ENCODE measurements at regions not wholly inside any gene's neighbourhood (a gene's known extent, or its start where the extent isn't known, plus 50 kb on each side); places are given as distances from the start of the nearest gene placed in this dataset.

- DNase-seq: no peak
These were observed 128.1 kb upstream of the BOD1 start for GRCh38 chr5:173744551-173744950.

DNA sequence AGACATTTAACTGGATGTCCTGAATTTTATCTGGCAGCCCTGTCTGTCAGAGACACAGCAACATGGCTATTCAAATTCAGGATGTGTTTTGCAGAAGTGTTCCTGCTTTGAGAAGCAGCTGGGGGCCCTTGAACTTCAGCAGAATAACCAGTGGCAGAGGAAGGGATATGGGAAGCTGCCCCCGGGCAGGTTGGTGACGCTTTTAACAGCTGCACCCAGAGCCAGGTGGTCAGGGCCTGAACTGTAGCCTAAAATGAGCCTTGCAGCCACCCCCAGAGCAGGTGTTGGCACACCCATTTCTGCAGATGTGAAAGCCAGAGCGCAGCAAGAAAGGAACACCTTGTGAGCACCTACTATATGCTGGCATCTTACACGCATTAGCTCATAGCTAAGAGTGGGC, 128.7 kb upstream of the BOD1 start:
- no peak for DNase-seq

- DNase-seq: no peak
These were observed 129.1 kb upstream of the BOD1 start for GRCh38 chr5:173745557-173745956.

DNA sequence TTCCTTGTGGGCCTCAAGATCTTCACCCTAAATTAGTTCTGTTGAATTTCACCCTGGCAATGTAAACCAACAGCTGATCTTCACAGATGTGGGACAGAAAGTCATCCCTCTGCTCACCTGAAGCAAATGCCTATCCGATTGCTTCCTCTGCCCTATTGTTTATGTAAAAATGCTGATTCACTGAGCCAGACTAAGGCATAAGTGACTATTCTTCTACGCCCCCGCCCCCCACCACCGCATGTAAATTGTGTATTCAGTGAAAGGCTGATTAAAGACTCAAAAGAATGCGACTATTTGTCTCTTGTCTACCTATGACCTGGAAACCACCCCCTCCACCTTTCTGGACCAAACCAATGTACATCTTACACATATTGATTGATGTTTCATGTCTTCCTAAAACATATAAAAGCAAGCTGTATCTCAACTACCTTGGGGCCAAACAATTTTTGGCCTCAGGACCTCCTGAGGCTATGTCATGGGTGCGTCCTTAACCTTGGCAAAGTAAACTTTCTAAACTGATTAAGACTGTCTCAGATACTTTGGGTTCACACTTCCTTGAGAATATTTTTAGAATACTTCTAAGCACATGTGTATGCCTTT, 129.7 kb upstream of the BOD1 start:
- DNase-seq: no peak

DNA sequence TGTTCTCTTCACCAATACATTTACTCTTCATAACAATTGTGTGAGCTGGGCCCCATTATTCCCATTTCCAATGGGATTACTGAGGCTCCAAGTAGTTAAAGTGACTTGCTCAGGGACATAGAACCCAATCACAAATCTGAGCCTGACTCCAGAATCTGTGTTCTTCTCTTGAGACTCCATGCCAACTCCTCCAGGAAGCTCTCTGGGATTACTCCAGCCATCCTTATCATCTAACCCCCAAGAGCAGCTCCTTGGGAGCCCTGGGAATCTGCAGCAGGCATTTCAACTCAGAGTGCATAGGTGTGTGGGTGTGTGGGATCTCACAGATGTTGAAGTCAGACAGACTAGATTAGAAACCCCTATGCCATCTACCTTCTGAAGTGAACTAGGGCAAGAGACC, 131.4 kb upstream of the BOD1 start:
- no peak for DNase-seq

DNA sequence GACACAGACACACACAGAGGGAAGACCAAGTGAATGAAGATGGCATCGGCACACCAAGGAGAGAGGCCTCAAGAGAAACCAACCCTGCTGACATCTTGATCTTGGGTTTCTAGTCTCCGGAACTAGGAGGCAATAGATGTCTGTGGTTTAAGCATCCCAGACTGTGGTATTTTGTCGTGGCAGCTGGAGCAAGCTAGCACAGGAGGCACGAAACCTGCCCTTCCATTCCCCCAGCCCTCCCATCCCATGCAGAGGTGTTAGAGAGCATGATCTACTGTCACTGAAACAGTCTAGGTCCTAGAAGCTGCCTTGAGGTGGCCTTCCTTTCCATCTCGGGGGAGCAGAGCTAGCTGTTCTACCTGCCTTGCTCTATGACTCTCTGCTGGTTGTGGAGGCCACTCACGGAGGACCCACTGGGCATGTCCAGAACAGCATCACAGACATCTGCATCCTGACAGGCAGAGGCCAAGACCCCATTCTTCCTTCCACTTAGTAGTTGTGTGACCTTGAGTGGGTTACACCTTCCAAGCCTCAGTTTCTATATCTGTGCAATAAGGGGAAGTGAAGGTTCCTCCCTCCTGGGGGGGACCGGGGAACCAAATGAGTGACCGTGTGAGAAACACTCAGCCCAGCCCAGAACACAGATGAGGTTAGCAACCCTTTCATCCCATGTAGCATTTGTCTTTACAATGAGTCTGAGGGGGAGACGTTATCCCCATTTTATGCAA, 134.3 kb upstream of the BOD1 start:
- no peak for DNase-seq

- DNase-seq: no peak
These were observed 134.8 kb upstream of the BOD1 start for GRCh38 chr5:173751266-173751600.

DNA sequence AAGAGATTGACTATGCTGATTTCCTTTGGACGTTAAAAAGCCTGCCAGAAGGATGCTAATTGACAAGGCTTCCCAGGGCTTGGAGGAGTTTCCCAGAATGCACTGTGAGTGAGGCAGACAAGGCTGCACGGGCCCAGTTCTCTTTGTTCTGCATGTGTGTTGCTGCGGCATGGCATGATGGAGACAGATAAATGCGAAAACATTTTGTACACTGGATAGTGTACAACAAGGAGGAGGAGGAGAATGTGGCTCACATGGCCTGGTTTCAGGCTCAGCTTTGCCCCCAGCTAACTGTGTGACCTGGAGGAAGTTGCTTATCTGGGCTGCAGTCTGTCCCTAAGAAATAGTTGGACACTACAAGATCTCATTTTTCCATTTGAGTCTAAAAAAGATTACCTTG, 135.5 kb upstream of the CPEB4 start:
- no peak for DNase-seq

DNA sequence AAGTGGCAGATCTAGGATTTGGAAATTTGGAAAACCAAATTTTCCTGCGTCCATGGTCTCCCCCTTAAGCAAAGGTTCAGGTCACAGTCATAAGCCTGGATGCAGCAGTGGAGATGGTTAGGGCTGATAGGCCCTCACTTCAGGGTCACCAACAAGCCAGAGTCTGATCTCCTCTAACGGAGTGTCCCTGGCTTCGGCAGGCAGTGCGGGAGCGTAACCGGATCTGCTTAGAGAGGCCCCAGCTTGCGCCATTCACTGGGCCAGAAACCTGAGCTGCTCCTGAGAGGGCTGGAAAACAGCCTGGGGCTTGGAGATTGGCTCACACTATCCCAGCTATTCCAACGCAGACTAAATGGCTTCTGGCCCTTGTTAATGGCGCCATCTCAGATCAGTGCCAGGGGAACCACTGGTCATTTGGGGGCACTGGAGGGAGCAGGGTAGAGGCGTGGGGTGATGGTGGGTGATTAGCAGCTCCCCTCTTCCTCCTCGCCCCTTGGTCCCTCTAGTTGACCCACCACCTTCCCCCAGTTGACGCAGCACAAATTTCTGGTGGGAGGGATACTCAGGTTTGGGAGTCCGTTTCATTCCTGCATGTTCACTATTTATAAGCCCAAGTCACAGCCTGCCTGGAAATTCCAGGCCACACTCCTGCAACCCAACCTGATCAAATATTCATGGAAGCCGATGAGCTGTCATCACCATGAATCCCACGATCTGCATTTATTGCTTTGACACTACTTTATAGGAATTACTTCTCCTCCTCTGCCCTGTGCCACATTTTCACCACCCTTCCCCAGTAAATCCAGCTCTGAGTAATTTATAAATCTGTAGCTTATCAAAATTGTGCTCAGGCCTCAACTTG, 134.6 kb upstream of the CPEB4 start:
- DNase-seq: no peak

GRCh38 chr5:173755319-173755718, 132.8 kb upstream of the CPEB4 start:
- no peak for DNase-seq

DNA sequence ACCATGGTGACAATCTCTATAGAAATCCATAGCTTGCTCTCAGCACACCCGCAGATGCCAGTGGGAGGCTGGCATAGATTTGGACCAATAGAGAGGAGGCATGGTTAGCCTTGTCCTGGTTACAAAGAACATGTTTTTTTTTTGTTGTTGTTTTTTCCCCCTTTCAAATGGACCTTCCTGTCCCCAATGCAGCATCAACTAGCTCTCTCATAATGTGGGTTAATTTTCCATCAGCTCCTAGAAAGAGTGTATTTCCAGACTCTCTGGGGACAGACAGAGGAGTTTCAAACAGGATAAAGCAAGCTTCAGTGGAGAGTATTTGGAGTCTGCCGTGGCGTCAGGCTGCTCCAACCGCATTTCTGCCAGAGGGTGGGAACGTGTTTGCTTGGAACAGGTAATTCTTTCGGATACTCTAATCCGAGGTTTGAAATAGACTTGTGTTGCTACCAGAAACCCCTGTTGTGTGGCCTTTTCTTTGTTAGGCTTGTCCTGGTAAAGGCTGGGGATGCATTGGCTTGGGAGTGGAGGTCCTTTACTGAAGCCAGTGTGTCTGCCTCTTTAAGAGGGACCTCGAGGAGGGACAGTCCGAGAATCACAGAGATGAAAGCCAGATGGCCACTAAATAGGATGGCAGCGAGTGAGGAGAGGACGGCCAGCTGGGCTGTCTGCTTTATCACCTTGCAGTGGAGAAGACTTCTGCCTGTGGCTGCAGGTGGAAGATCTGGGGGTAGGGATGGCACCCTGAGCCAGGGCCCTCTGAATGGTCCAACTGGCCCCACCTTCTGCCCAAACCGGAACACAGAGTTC, 130.5 kb upstream of the CPEB4 start:
- no peak for DNase-seq

GRCh38 chr5:173758676-173759075, 129.5 kb upstream of the CPEB4 start:
- no peak for DNase-seq

DNA sequence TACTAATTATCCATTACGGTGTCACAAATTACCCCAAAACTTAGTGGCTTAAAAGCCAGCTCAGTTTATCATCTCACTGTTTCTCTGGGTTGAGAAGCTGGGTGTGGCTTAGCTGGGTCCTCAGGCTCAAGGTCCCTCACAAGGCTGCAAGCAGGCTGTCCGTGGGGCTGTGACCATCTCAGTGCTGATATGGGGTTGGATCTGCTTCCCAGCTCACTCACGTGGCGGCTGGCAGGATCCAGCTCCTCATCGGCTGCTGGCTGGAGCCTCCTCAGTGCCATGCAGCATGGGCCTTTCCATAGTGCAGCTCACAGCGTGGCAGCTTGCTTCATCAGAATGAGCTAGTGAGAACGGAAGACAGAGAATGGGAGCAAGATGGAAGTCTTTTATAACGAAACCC, 128.5 kb upstream of the CPEB4 start:
- no peak for DNase-seq

GRCh38 chr5:173760461-173761177, 127.5 kb upstream of the CPEB4 start:
- no peak for DNase-seq

- no peak for DNase-seq
These were observed 127.0 kb upstream of the CPEB4 start for GRCh38 chr5:173761178-173761513.

- DNase-seq: no peak
These were observed 126.1 kb upstream of the CPEB4 start for GRCh38 chr5:173762045-173762444.

- no peak for DNase-seq
These were observed 125.2 kb upstream of the CPEB4 start for GRCh38 chr5:173762930-173763329.

GRCh38 chr5:173763410-173763809, 124.7 kb upstream of the CPEB4 start:
- no peak for DNase-seq

DNA sequence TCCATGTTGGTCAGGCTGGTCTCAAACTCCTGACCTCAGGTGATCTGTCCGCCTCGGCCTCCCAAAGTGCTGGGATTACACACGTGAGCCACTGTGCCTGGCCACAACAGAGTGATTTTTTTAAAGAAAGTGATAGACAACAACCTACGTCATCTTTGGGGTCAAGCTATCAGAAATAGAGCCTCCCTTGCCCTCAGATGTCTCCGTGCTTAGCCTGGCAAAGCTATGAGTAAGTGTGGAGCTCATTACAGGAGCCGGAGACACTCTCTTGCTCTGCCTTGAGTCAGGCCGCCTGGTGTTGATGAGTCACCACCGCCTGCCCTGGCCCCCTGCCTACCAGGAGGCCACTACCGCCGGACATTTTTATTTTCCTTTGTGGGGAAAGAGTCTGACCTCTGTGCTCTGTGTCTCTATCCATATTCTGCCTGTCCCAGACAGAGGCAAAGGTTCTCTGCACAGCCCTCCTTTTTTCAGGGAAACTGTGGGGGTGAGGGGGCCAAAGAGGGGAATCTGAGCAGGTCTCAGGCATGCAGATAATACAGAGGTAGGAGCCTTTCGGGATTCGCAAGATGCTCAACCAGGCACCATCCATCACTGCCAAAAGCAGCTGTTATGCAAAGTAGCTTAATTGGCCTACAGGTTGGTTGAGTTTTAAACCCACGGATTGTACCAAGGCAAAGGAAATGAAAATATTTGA, 123.7 kb upstream of the CPEB4 start:
- no peak for DNase-seq

DNA sequence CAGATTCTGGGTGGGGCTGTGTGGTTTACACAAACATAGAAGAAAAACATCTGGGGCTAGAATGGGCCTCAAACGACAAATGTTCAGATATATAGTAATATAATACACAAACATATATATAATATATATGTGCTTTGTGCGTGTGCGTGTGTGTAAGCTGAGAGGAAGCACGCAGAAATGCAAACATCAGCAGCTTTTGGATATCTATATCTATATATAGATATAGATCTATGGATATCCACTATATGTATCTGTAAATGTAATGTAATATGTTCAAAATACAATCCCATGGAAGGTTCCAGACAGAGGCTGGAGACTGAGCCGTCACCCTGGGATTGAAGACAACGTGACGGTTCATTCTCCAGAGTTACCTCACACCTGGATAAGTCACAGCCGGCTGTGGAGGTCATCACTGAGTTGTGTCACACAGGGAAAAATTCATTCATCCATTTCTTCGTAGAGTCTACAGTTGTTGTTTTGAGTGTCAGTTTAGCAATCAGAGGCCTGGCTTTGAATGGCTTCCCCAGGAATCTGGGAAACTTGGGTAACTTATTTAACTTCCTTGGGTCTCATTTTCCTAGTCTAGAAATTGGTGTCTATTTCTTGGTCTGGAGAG, 123.0 kb upstream of the CPEB4 start:
- no peak for DNase-seq

GRCh38 chr5:173765661-173766060, 122.5 kb upstream of the CPEB4 start:
- DNase-seq: no peak

All from activated gamma-delta T cell treated with Interleukin-2 at 50 U/mL for 16 hours (primary cell).